ENCODE measurements at regions not wholly inside any gene's neighbourhood (a gene's known extent, or its start where the extent isn't known, plus 50 kb on each side); places are given as distances from the start of the nearest gene placed in this dataset.

- Histone ChIP-seq H3K4me3 (replicated peaks in 1 of 3; ENCODE audit: insufficient read depth in 1 of 3, low read depth in 2 of 3, low read length in 3 of 3) (no peak overlapping the region), H3K4me2 (ENCODE audit: low read depth, low read length) (no peak overlapping the region), H3K27ac (ENCODE audit: extremely low read length, insufficient read depth, low read length) (no peak overlapping the region), H4K20me1 (ENCODE audit: insufficient read depth, low read length) (no peaks in the 10 kb centered on the region), H3K27me3 (ENCODE audit: control insufficient read depth in 1 of 2, insufficient read depth in 2 of 2, low read length in 2 of 2) (peaks cover 0 to 9% of the 10 kb centered on the region in 2 experiments; a peak in 2 of 5 replicates), H3K36me3 (replicated peaks in 1 of 2; ENCODE audit: control insufficient read depth in 1 of 2, insufficient read depth in 2 of 2, low read length in 2 of 2) (no peaks in the 10 kb centered on the region), H2AFZ (ENCODE audit: low read length) (no peak overlapping the region), H3K4me1 (ENCODE audit: insufficient read depth, low read length) (peaks cover 10% of the 10 kb centered on the region), H3K9ac (ENCODE audit: insufficient read depth, low read depth, low read length) (no peak overlapping the region), H3K9me3 (ENCODE audit: low read length) (no peaks in the 10 kb centered on the region; the same call in 1 of the 2 replicates), H3K79me2 (ENCODE audit: insufficient read depth, low read length) (no peaks in the 10 kb centered on the region)
- intact Hi-C loops (cut with micrococcal nuclease; ENCODE audit: unreplicated experiment) (no loop called here), in situ Hi-C loops (cut with HindIII; ENCODE audit: extremely low pct_ligation_motif_present, low pct_unique_long_range_greater_than_20kb) (no loop called here)
- ChIA-PET POLR2A (no interaction called here), CTCF (ENCODE audit: low intra/inter-chr PET ratio, low total read pairs) (no interaction called here)
- FAIRE-seq (no peak), ATAC-seq (no peak), DNase-seq (ENCODE audit: low spot score) (no peak)
- TF ChIP-seq TEAD2 (CRISPR knock-in tag; IDR thresholded peaks at IDR 0.05) (no peak), SNAI1 (CRISPR knock-in tag; IDR thresholded peaks at IDR 0.05; ENCODE audit: borderline replicate concordance) (no peak), CBFB (CRISPR knock-in tag; IDR thresholded peaks at IDR 0.05) (no peak), ZNF280D (CRISPR knock-in tag; IDR thresholded peaks at IDR 0.05) (no peak), ZNF264 (CRISPR knock-in tag; IDR thresholded peaks at IDR 0.05) (no peak), KLF9 (CRISPR knock-in tag; IDR thresholded peaks at IDR 0.05; ENCODE audit: low read depth) (no peak), HNRNPK (IDR thresholded peaks at IDR 0.05; ENCODE audit: low read depth, low read length, poor library complexity, severe bottlenecking) (no peak), ZNF883 (CRISPR knock-in tag; IDR thresholded peaks at IDR 0.05; ENCODE audit: not compliant biosample characterization) (no peak), ZNF263 (CRISPR knock-in tag; IDR thresholded peaks at IDR 0.05) (no peak), ZNF879 (CRISPR knock-in tag; IDR thresholded peaks at IDR 0.05) (no peak), THAP8 (CRISPR knock-in tag; IDR thresholded peaks at IDR 0.05; ENCODE audit: borderline replicate concordance) (no peak), NFATC3 (CRISPR knock-in tag; IDR thresholded peaks at IDR 0.05) (no peak), MYC (CRISPR knock-in tag; IDR thresholded peaks at IDR 0.05; ENCODE audit: borderline replicate concordance) (no peak)
- TF ChIP-seq, protein P1, sequence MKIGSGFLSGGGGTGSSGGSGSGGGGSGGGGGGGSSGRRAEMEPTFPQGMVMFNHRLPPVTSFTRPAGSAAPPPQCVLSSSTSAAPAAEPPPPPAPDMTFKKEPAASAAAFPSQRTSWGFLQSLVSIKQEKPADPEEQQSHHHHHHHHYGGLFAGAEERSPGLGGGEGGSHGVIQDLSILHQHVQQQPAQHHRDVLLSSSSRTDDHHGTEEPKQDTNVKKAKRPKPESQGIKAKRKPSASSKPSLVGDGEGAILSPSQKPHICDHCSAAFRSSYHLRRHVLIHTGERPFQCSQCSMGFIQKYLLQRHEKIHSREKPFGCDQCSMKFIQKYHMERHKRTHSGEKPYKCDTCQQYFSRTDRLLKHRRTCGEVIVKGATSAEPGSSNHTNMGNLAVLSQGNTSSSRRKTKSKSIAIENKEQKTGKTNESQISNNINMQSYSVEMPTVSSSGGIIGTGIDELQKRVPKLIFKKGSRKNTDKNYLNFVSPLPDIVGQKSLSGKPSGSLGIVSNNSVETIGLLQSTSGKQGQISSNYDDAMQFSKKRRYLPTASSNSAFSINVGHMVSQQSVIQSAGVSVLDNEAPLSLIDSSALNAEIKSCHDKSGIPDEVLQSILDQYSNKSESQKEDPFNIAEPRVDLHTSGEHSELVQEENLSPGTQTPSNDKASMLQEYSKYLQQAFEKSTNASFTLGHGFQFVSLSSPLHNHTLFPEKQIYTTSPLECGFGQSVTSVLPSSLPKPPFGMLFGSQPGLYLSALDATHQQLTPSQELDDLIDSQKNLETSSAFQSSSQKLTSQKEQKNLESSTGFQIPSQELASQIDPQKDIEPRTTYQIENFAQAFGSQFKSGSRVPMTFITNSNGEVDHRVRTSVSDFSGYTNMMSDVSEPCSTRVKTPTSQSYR (CRISPR knock-in tag; IDR thresholded peaks at IDR 0.05; ENCODE audit: borderline replicate concordance): no peak
- TF ChIP-seq, protein P2, sequence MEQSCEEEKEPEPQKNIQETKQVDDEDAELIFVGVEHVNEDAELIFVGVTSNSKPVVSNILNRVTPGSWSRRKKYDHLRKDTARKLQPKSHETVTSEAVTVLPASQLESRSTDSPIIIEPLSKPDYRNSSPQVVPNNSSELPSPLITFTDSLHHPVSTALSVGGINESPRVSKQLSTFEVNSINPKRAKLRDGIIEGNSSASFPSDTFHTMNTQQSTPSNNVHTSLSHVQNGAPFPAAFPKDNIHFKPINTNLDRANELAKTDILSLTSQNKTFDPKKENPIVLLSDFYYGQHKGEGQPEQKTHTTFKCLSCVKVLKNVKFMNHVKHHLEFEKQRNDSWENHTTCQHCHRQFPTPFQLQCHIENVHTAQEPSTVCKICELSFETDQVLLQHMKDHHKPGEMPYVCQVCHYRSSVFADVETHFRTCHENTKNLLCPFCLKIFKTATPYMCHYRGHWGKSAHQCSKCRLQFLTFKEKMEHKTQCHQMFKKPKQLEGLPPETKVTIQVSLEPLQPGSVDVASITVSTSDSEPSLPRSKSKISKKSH (CRISPR knock-in tag; IDR thresholded peaks at IDR 0.05; ENCODE audit: borderline replicate concordance): no peak
- BruUV-seq (replicated peaks): no TSS peak
- 29% methylated on average over 4 of the region's 11 CpGs for WGBS (ENCODE audit: low lambda C conversion rate)
Observed at GRCh38 chr10:131626274-131626673, 274.5 kb upstream of the PPP2R2D start.
